Stomach (tissue), 4 donors: ENCODE measurements at regions not wholly inside any gene's neighbourhood (a gene's known extent, or its start where the extent isn't known, plus 50 kb on each side); places are given as distances from the start of the nearest gene placed in this dataset.

Experiments used
- CTCF ChIP-seq, 7 experiments: fragments of 450-650 bp in 4 of 7; fragments of 200-600 bp in 3 of 7; sonication (generic) in 3 of 7; IDR thresholded peaks; one replicate each; pipeline ENCODE4 v1.5.1; 2016 to 2019; ENCODE audit warnings: antibody characterized with exemption in 7 of 7, control low read depth in 2 of 7, mild to moderate bottlenecking in 1 of 7
- POLR2AphosphoS5 ChIP-seq, 3 donors: sonication (generic); formaldehyde crosslinking; IDR thresholded peaks; one replicate each; pipeline ENCODE4 v1.6.1; 2016; ENCODE audit warnings: antibody characterized with exemption in 3 of 3

GRCh38 chr1:60958001-60958400 lies 124.4 kb upstream of the NFIA start:
- TF ChIP-seq POLR2AphosphoS5 (IDR thresholded peaks at IDR 0.05) (no peak), CTCF (IDR thresholded peaks at IDR 0.05) (no peak)
